Parathyroid adenoma (tissue), 2 donors: ENCODE measurements at regions not wholly inside any gene's neighbourhood (a gene's known extent, or its start where the extent isn't known, plus 50 kb on each side); places are given as distances from the start of the nearest gene placed in this dataset.

ENCODE experiments used
- H2AFZ ChIP-seq: fragments of 300-600 bp; sonication (generic); one replicate; pipeline ENCODE4 v1.7.0; 2017; ENCODE audit warnings: antibody characterized with exemption, mild to moderate bottlenecking
- H3K27ac ChIP-seq: fragments of 300-600 bp; sonication (generic); one replicate; pipeline ENCODE4 v1.7.0; 2017
- H3K27me3 ChIP-seq: fragments of 300-600 bp; sonication (generic); one replicate; pipeline ENCODE4 v1.7.0; 2017; ENCODE audit warnings: low read length; ENCODE audit not compliant: control insufficient read depth, insufficient read depth
- H3K36me3 ChIP-seq: fragments of 300-600 bp; sonication (generic); one replicate; pipeline ENCODE4 v1.7.0; 2017; ENCODE audit warnings: low read length; ENCODE audit not compliant: control insufficient read depth, insufficient read depth
- H3K4me1 ChIP-seq: fragments of 300-600 bp; sonication (generic); one replicate; pipeline ENCODE4 v1.7.0; 2017; ENCODE audit warnings: control low read depth
- H3K4me2 ChIP-seq: fragments of 300-600 bp; sonication (generic); one replicate; pipeline ENCODE4 v1.7.0; 2017; ENCODE audit warnings: low read length
- H3K4me3 ChIP-seq: fragments of 300-600 bp; sonication (generic); one replicate; pipeline ENCODE4 v1.7.0; 2017; ENCODE audit warnings: low read depth, low read length
- H3K79me2 ChIP-seq: fragments of 300-600 bp; sonication (generic); one replicate; pipeline ENCODE4 v1.7.0; 2017; ENCODE audit warnings: control low read depth
- H3K9ac ChIP-seq: fragments of 300-600 bp; sonication (generic); one replicate; pipeline ENCODE4 v1.7.0; 2017; ENCODE audit warnings: mild to moderate bottlenecking
- H3K9me3 ChIP-seq: fragments of 300-600 bp; sonication (generic); one replicate; pipeline ENCODE4 v1.7.0; 2017; ENCODE audit warnings: low read length; ENCODE audit not compliant: control insufficient read depth
- TF ChIP-seq, protein P1 (sequence below): fragments of 300-600 bp; sonication (generic); IDR thresholded peaks from one replicate; pipeline ENCODE4 v1.7.0; 2017; ENCODE audit warnings: antibody characterized with exemption, mild to moderate bottlenecking
- donor health status: primary hyperparathyroidism.

- Histone ChIP-seq H3K9ac (no peak overlapping the region), H3K27ac (no peak overlapping the region), H3K4me1 (peaks cover 16% of the 10 kb centered on the region)
Measured at GRCh38 chr14:49975276-49975675, 82.4 kb downstream of the ARF6 start.

DNA sequence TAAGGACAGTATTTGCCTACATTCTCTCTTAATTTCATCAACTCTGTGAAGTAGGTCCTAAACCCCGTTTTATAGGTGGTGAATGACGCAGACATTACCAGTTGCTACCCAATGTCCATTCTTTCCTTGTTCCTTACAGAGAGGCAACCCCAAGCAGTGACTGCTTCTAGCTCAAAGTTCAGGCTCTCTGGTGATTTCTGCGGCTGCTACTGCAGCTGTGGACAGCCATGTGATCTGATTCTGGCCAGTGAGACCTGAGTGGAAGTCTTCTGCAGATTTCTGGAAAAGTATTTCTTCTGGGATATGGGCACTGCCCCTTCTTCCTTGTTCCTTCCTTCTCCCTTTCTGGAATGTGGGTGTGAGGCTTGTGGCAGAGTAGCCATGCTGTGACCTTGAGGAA lies 82.9 kb downstream of the ARF6 start:
- H3K27me3 ChIP-seq = no peaks in the 10 kb centered on the region
- no peaks in the 10 kb centered on the region for H3K36me3 ChIP-seq
- no peak overlapping the region for H3K27ac ChIP-seq
- H3K79me2 ChIP-seq = no peaks in the 10 kb centered on the region
- TF ChIP-seq, protein P1, sequence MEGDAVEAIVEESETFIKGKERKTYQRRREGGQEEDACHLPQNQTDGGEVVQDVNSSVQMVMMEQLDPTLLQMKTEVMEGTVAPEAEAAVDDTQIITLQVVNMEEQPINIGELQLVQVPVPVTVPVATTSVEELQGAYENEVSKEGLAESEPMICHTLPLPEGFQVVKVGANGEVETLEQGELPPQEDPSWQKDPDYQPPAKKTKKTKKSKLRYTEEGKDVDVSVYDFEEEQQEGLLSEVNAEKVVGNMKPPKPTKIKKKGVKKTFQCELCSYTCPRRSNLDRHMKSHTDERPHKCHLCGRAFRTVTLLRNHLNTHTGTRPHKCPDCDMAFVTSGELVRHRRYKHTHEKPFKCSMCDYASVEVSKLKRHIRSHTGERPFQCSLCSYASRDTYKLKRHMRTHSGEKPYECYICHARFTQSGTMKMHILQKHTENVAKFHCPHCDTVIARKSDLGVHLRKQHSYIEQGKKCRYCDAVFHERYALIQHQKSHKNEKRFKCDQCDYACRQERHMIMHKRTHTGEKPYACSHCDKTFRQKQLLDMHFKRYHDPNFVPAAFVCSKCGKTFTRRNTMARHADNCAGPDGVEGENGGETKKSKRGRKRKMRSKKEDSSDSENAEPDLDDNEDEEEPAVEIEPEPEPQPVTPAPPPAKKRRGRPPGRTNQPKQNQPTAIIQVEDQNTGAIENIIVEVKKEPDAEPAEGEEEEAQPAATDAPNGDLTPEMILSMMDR = no peak
- no peak overlapping the region for H2AFZ ChIP-seq
- no peak overlapping the region for H3K4me2 ChIP-seq
- no peak overlapping the region for H3K4me3 ChIP-seq
- no peaks in the 10 kb centered on the region for H3K9me3 ChIP-seq
- H3K4me1 ChIP-seq = peaks cover 10% of the 10 kb centered on the region
- no peak overlapping the region for H3K9ac ChIP-seq

More at GRCh38 chr14:49975276-49975675, 82.4 kb downstream of the ARF6 start:
- Histone ChIP-seq H3K4me2 (no peak overlapping the region), H3K9me3 (no peaks in the 10 kb centered on the region), H3K79me2 (no peaks in the 10 kb centered on the region), H2AFZ (no peak overlapping the region), H3K36me3 (no peaks in the 10 kb centered on the region), H3K27me3 (no peaks in the 10 kb centered on the region), H3K4me3 (no peak overlapping the region)
- TF ChIP-seq, protein P1 = no peak

- no peak overlapping the region for H3K27ac ChIP-seq
- TF ChIP-seq, protein P1 = no peak
- H3K4me2 ChIP-seq = no peak overlapping the region
- no peak overlapping the region for H2AFZ ChIP-seq
- no peak overlapping the region for H3K4me3 ChIP-seq
- H3K27me3 ChIP-seq = no peaks in the 10 kb centered on the region
- H3K9me3 ChIP-seq = no peaks in the 10 kb centered on the region
- H3K9ac ChIP-seq = no peak overlapping the region
- no peaks in the 10 kb centered on the region for H3K4me1 ChIP-seq
- H3K36me3 ChIP-seq = no peaks in the 10 kb centered on the region
- no peaks in the 10 kb centered on the region for H3K79me2 ChIP-seq
Measured at GRCh38 chr14:49977126-49977841, 84.4 kb downstream of the ARF6 start.

DNA sequence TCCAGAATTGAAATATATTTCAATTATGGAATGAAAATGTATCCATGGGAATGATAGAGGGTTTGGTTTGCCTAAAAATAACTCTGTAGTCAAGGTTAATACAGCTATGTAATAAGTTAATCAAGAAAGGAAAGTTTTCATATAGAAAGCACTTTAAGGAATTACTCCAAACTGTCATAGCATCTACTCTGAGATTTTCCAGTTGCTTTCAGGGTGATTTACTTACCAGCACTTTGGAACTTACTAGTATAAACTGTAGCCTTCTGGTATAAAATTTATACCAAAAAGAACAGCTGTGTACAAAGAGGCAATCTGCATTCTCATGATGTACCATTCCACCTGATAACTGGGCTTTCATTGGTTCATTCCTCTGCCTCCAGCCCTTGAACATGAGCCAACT lies 87.1 kb downstream of the ARF6 start:
- TF ChIP-seq, protein P1 = no peak
- Histone ChIP-seq H3K4me3 (no peak overlapping the region), H3K36me3 (no peaks in the 10 kb centered on the region), H2AFZ (no peak overlapping the region), H3K27ac (no peak overlapping the region), H3K27me3 (no peaks in the 10 kb centered on the region), H3K4me1 (no peaks in the 10 kb centered on the region), H3K4me2 (no peak overlapping the region), H3K79me2 (no peaks in the 10 kb centered on the region), H3K9me3 (no peaks in the 10 kb centered on the region), H3K9ac (no peak overlapping the region)

GRCh38 chr14:49982082-49982481 lies 89.2 kb downstream of the ARF6 start:
- H3K9ac ChIP-seq = no peak overlapping the region
- no peak overlapping the region for H2AFZ ChIP-seq
- H3K9me3 ChIP-seq = no peaks in the 10 kb centered on the region
- no peaks in the 10 kb centered on the region for H3K79me2 ChIP-seq
- no peaks in the 10 kb centered on the region for H3K36me3 ChIP-seq
- H3K27ac ChIP-seq = no peak overlapping the region
- H3K4me2 ChIP-seq = no peak overlapping the region
- TF ChIP-seq, protein P1 = no peak
- no peaks in the 10 kb centered on the region for H3K27me3 ChIP-seq
- H3K4me1 ChIP-seq = no peaks in the 10 kb centered on the region
- no peak overlapping the region for H3K4me3 ChIP-seq
